GM10266 (cell line): ENCODE measurements at regions not wholly inside any gene's neighbourhood (a gene's known extent, or its start where the extent isn't known, plus 50 kb on each side); places are given as distances from the start of the nearest gene placed in this dataset.

Experiments
- DNase-seq: peaks from one replicate; pipeline ENCODE4 v3.0.0; 2012; ENCODE audit errors: extremely low spot score
- TF ChIP-seq, protein P1 (sequence below): IDR thresholded peaks from 2 replicates; pipeline ENCODE4 v1.5.1; 2012; ENCODE audit warnings: mild to moderate bottlenecking, low read depth; ENCODE audit not compliant: control insufficient read depth, insufficient read depth; ENCODE audit errors: missing control alignments

DNA sequence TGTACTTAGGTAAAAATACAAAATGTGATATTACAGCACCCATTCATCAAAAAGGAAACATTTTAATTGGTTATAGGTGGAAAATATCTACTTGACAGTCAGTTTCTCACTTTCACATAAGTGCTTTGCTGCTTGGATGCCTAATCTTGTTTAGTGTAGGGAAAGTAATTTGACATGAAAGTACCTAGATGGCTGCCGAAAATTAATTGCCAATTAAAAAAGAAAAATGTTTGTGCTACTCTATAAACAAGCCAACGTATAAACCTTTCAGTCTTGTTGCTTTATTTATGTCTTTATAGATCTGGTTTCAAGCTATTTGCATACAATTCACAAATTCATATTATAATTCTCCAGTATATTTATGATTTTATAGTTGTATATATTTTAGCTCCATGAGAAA, 729.9 kb downstream of the DACH1 start:
- no peak for DNase-seq
- TF ChIP-seq, protein P1, sequence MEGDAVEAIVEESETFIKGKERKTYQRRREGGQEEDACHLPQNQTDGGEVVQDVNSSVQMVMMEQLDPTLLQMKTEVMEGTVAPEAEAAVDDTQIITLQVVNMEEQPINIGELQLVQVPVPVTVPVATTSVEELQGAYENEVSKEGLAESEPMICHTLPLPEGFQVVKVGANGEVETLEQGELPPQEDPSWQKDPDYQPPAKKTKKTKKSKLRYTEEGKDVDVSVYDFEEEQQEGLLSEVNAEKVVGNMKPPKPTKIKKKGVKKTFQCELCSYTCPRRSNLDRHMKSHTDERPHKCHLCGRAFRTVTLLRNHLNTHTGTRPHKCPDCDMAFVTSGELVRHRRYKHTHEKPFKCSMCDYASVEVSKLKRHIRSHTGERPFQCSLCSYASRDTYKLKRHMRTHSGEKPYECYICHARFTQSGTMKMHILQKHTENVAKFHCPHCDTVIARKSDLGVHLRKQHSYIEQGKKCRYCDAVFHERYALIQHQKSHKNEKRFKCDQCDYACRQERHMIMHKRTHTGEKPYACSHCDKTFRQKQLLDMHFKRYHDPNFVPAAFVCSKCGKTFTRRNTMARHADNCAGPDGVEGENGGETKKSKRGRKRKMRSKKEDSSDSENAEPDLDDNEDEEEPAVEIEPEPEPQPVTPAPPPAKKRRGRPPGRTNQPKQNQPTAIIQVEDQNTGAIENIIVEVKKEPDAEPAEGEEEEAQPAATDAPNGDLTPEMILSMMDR = no peak

GRCh38 chr13:71124230-71124629, 742.8 kb downstream of the DACH1 start:
- TF ChIP-seq, protein P1 = no peak
- DNase-seq = no peak

- TF ChIP-seq, protein P1 = no peak
- DNase-seq = no peak
Measured at GRCh38 chr13:71118779-71119364, 748.1 kb downstream of the DACH1 start.

DNA sequence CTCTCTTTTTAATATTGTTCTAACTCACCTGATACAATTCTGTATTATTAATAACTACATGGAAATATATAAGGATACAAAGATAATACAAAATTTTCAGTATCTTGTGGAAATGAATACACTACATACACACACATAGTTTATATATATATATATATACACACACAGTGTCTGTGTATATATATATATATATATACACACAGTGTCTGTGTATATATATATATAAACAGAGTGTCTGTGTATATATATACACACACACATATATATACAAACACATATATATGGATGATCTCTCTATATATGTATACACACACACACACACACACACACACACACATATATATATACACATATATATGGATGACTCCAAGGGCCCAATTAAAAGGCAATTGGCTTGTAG, 749.1 kb downstream of the DACH1 start:
- TF ChIP-seq, protein P1 = no peak
- DNase-seq = no peak

- no peak for DNase-seq
Measured at GRCh38 chr13:71115301-71115700, 751.7 kb downstream of the DACH1 start.

GRCh38 chr13:71096421-71096820, 770.6 kb downstream of the DACH1 start:
- TF ChIP-seq, protein P1 = no peak
- no peak for DNase-seq

More at GRCh38 chr13:71115301-71115700, 751.7 kb downstream of the DACH1 start:
- TF ChIP-seq, protein P1 = no peak

DNA sequence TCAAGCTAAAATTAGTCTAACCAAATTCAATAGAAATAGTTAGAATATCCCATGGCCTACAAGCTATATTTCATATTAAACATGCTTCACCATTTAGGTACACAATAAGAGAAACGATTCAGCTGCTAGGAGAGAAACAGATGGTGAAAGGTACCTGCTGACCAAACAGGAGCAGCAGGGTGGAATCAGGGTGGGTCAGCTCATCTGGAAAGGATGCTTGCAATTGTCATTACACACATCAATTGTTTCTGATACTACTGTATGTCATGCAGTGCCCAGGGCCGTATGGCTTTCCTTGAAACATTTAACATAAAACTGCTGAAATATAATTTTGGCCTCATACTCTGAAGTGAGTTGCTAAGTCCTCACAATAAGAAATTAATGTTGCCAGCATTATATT, 776.0 kb downstream of the DACH1 start:
- TF ChIP-seq, protein P1 = no peak
- DNase-seq = no peak
